ENCODE measurements at regions not wholly inside any gene's neighbourhood (a gene's known extent, or its start where the extent isn't known, plus 50 kb on each side); places are given as distances from the start of the nearest gene placed in this dataset.
"Not testable (repeated sequence)": the region's sequence is repeated elsewhere in the genome, so short reads cannot be mapped to it uniquely, and the experiment has no call there.

DNA sequence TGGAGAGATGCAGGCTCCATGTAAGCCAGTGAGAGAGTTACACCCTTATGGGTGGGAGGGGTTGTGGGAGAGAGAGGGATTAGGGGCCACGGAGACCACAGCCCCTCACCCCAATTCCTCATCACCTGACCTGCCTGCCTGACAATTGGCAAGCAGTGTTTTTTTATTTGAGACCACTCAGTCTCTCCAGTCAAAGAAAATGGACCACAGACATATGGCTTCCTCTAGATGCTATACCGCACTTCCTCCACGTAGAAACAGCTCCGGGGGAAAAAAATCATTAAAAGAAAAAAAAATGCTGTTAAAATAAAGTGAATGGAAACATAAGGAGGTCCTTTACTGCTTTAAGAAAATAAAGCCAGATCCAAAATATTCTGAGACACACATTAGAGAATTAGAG is 152.7 kb downstream of the MYLK4 start:
- H3K9me3 ChIP-seq = no peaks in the 10 kb centered on the region
- intact Hi-C loops (cut with DNase I) = no loop called here
- TF ChIP-seq, protein P1, sequence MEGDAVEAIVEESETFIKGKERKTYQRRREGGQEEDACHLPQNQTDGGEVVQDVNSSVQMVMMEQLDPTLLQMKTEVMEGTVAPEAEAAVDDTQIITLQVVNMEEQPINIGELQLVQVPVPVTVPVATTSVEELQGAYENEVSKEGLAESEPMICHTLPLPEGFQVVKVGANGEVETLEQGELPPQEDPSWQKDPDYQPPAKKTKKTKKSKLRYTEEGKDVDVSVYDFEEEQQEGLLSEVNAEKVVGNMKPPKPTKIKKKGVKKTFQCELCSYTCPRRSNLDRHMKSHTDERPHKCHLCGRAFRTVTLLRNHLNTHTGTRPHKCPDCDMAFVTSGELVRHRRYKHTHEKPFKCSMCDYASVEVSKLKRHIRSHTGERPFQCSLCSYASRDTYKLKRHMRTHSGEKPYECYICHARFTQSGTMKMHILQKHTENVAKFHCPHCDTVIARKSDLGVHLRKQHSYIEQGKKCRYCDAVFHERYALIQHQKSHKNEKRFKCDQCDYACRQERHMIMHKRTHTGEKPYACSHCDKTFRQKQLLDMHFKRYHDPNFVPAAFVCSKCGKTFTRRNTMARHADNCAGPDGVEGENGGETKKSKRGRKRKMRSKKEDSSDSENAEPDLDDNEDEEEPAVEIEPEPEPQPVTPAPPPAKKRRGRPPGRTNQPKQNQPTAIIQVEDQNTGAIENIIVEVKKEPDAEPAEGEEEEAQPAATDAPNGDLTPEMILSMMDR (IDR thresholded peaks at IDR 0.05) = no peak
- H3K4me3 ChIP-seq = no peak overlapping the region
- H3K27ac ChIP-seq = no peak overlapping the region
- H3K4me1 ChIP-seq = no peaks in the 10 kb centered on the region
- ATAC-seq = no peak
- H3K36me3 ChIP-seq = no peaks in the 10 kb centered on the region
- H3K27me3 ChIP-seq (ENCODE audit: low read depth) = peaks cover 4% of the 10 kb centered on the region
- DNase-seq = no peak

DNA sequence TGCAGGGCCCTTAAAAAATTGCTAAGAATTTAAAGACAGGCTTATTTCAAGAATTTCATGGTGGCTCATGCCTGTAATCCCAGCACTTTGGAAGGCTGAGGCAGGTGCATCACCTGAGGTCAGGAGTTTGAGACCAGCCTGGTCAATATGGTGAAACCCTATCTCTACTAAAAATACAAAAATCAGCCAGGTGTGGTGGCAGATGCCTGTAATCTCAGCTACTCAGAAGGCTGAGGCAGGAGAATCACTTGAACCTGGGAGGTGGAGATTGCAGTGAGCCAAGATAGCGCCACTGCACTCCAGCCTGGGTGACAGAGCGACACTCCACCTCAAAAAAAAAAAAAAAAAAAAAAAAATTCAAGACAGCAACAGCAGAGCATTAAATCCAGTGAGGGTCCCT is 153.3 kb downstream of the MYLK4 start:
- ATAC-seq; intact Hi-C loops (cut with DNase I): not testable (repeated sequence)

DNA sequence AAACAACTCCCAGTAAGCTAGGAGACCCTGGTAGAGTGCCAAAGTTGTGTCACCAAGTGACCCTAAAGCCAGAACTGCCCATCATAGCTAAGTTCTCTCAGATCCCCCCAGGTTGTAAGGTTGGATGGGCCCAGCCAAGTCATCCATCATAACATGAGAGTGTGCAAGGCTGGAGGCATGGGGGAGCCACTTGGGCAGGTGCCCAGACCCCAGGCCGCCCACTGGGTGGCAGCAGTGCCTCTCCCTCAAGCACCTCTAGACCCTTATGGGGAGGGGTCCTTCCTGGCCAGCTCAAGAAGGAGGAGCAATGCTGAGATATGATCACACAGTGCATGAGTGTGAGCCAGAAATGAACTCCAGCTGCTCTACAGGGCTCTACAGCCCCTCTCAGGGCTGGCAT is 154.5 kb downstream of the MYLK4 start:
- Histone ChIP-seq H3K4me1 (no peaks in the 10 kb centered on the region), H3K27ac (no peak overlapping the region), H3K27me3 (ENCODE audit: low read depth) (peaks cover 9% of the 10 kb centered on the region), H3K36me3 (no peaks in the 10 kb centered on the region), H3K9me3 (no peaks in the 10 kb centered on the region), H3K4me3 (no peak overlapping the region)
- TF ChIP-seq, protein P1 (IDR thresholded peaks at IDR 0.05) = peak; percentile 12
- ATAC-seq = no peak
- intact Hi-C loops (cut with DNase I) = no loop called here
- no peak for DNase-seq

More for the DNA sequence above, 153.3 kb downstream of the MYLK4 start:
- H3K36me3 ChIP-seq; DNase-seq; H3K4me3 ChIP-seq; H3K4me1 ChIP-seq; H3K9me3 ChIP-seq; H3K27me3 ChIP-seq (ENCODE audit: low read depth); H3K27ac ChIP-seq: not testable (repeated sequence)

DNA sequence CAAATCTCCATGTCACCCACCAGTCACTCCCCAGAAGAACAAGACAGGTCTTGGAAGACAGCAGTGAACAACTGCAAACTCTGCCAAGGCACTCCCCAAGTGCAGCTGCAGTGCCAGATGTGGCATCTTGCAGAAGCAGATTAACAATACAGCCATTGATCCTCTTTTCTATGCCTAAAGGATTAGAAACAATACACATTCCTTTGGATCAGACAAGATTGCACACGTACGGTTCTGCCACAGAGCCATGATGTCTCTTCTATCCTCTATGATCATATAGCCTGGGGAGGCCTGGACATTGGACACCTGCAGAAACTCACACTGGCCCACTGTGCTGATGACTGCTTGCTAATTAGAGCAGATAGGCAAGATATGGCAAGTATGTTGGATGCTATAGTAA is 155.9 kb downstream of the MYLK4 start:
- Histone ChIP-seq H3K27me3 (ENCODE audit: low read depth) (peaks cover 9% of the 10 kb centered on the region), H3K27ac (no peak overlapping the region), H3K4me1 (no peaks in the 10 kb centered on the region), H3K9me3 (no peaks in the 10 kb centered on the region), H3K4me3 (no peak overlapping the region), H3K36me3 (no peaks in the 10 kb centered on the region)
- intact Hi-C loops (cut with DNase I) = no loop called here
- TF ChIP-seq, protein P1 (IDR thresholded peaks at IDR 0.05) = no peak
- no peak for ATAC-seq
- DNase-seq = no peak

DNA sequence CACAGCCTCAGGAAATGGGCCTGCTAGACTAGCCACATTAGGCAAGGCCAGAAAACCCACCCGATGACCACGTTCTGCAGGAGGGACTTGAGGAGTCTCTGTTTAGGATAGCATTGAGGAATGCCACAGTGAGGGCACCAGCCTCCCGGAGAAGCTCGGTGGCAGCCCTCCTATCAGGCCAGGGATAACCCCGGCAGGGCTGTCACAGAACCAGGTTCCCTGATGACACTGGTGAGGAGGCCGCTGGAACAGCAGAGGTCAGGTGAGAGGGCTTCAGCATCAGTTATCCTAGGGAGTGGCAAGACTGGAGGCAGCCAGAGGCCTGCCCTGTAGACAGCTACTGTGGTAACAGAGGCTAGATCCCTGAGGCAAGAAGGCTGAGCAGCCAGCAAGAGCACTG is 157.6 kb downstream of the MYLK4 start:
- H3K4me1 ChIP-seq = no peaks in the 10 kb centered on the region
- H3K9me3 ChIP-seq = no peaks in the 10 kb centered on the region
- intact Hi-C loops (cut with DNase I) = no loop called here
- no peak overlapping the region for H3K27ac ChIP-seq
- H3K36me3 ChIP-seq = no peaks in the 10 kb centered on the region
- no peak overlapping the region for H3K4me3 ChIP-seq
- TF ChIP-seq, protein P1 (IDR thresholded peaks at IDR 0.05) = no peak
- ATAC-seq (peak in 1 of 2 donors; percentile 23), DNase-seq (no peak)
- H3K27me3 ChIP-seq (ENCODE audit: low read depth) = peaks cover 9% of the 10 kb centered on the region

DNA sequence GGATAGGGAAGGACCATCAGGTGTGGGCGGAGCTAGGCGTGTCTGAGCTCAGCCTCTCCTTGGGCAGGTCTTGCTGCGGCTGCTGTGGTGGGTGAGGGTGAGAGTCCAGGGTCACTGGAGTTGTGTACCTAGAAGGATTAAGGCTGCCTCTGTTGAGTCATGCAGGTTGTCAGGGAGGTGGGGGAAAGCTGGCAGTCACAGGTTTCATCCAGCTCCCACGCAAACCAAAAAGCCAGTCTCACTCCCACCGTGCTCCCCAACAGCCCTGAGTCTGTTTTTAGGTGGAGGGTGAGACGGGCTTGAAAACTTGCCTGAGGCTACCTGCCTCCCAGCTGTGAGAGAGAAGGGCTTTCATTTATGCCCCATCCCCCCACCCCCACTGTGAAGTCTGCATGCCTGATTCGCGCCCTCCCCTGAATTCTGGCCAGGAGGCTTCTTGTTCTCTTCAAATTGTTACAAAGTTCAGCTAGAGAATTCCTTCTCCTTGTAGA is 161.5 kb downstream of the MYLK4 start:
- TF ChIP-seq, protein P1 (IDR thresholded peaks at IDR 0.05) = no peak
- ATAC-seq (no peak), DNase-seq (no peak)
- H3K4me1 ChIP-seq = no peaks in the 10 kb centered on the region
- intact Hi-C loops (cut with DNase I) = no loop called here
- H3K9me3 ChIP-seq = no peaks in the 10 kb centered on the region
- no peak overlapping the region for H3K27ac ChIP-seq
- H3K4me3 ChIP-seq = no peak overlapping the region
- H3K36me3 ChIP-seq = no peaks in the 10 kb centered on the region
- H3K27me3 ChIP-seq (ENCODE audit: low read depth) = peaks cover 9% of the 10 kb centered on the region

Data from lower lobe of right lung (tissue), 2 donors.